HT-29 (cell line): ENCODE measurements at regions not wholly inside any gene's neighbourhood (a gene's known extent, or its start where the extent isn't known, plus 50 kb on each side); places are given as distances from the start of the nearest gene placed in this dataset.
A peak's percentile ranks its signal among the peaks of the same experiment; 100 is the strongest.

Experiments
- DNase-seq: peaks from one replicate; pipeline ENCODE4 v3.0.0-alpha.2; 2015; ENCODE audit warnings: low spot score

GRCh38 chr5:125317536-125317995 is 571.1 kb upstream of the ZNF608 start:
- DNase-seq: peak; percentile 45

- no peak for DNase-seq
Measured at GRCh38 chr5:125321654-125322053, 575.2 kb upstream of the ZNF608 start.

DNA sequence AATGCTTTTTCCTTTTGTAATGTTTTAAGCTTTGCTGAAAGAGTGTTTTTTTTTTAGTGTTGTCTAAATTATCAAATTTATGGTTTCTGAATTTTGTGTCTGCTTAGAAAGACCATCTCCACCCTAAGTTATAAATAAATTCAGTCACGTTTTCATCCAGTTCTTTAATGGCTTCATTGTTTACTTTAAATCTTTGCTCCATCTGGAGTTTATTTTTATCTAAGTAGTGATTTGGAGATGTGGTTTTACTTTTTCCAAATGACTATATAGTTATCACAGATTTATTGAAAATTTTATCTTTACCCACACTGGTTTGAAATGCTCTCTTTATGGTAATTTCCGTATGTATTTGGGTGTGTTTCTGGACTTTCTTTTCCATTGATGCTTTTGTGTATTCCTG is 577.2 kb upstream of the ZNF608 start:
- DNase-seq: no peak

- no peak for DNase-seq
Measured at GRCh38 chr5:125325488-125326149, 579.2 kb upstream of the ZNF608 start.

DNA sequence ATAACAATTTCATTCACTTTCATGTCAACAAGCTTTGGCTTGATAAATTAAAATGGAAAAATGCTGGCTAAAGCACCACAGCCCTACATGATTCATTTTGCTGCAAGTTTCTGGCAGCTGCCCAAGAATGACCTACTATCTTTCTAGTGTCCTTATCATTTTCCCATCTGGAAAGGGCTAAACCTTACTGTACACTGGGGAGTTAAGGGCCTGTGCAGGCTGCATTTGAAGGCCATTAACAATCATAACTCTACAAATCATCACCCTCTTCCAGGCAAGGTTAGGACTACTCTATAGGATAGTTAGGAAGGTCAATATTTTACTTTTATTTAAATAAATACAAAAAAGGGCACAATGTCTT is 579.7 kb upstream of the ZNF608 start:
- peak; percentile 68 for DNase-seq

- no peak for DNase-seq
Measured at GRCh38 chr5:125327676-125328075, 581.2 kb upstream of the ZNF608 start.

- DNase-seq: no peak
Measured at GRCh38 chr5:125331987-125332598, 585.7 kb upstream of the ZNF608 start.

DNA sequence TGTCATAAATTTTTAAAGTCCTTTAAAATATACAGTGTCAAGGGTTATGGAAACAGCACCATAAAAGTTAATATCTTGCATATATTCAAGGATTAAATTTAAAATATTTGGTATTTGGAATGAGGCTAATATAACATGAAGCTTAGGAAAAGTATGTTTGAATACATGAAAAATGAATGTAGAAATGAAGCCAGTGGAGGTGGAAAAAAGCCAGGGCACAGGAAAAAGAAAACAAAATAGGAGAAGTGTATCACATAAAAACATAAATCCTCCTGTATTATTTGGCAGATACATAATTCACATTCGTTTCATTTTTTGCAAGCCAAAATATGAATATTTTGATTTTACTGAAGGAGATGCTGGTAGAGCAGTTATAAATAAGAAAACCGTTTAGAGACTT is 587.0 kb upstream of the ZNF608 start:
- DNase-seq: no peak

- no peak for DNase-seq
Measured at GRCh38 chr5:125336401-125336800, 590.0 kb upstream of the ZNF608 start.

DNA sequence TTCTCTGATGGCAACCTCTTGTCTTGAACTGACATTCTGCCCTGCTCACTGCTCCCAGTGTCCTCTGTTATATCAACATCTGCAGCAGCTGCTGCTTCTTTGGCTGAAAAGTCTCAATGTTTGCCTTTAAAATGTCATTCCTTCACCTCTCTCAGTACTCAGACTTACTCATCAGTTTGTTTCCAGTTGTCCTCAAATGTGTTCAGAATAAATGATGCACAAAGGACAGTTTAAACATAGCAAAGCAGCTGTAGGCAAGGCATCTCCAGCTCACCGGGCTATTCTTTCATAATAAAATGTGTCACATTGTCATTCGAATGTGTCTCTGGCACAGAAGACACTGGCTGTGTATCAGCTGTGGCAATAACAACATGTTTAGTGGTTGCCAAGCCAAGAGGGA is 590.9 kb upstream of the ZNF608 start:
- no peak for DNase-seq

- no peak for DNase-seq
Measured at GRCh38 chr5:125338440-125339174, 592.2 kb upstream of the ZNF608 start.

GRCh38 chr5:125341436-125341835 is 595.0 kb upstream of the ZNF608 start:
- DNase-seq: no peak

- DNase-seq: no peak
Measured at GRCh38 chr5:125343015-125343414, 596.6 kb upstream of the ZNF608 start.

DNA sequence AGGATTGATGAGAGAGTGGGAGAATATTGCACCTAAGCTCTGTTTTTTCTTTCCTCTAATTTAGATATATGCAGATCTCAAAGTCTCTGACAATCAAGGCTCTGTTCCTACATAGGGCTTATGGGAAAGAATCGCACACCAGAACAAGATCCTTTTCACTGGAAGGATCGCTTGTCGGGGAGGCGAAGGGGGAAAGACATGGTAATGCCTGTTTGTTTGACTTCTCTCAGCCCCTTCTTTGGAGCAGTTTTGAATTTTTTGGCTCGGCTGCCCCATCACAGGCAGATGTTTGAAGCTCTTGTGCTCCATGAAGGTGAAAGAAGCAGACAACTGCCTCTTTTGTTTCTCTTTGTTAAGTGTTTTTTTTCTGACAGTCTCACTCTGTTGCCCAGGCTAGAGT is 599.9 kb upstream of the ZNF608 start:
- DNase-seq: no peak

GRCh38 chr5:125348221-125348692 is 601.8 kb upstream of the ZNF608 start:
- DNase-seq: no peak

GRCh38 chr5:125348936-125349831 is 602.7 kb upstream of the ZNF608 start:
- DNase-seq: no peak

- no peak for DNase-seq
Measured at GRCh38 chr5:125357660-125358059, 611.2 kb upstream of the ZNF608 start.

GRCh38 chr5:125365747-125366146 is 619.3 kb upstream of the ZNF608 start:
- no peak for DNase-seq

DNA sequence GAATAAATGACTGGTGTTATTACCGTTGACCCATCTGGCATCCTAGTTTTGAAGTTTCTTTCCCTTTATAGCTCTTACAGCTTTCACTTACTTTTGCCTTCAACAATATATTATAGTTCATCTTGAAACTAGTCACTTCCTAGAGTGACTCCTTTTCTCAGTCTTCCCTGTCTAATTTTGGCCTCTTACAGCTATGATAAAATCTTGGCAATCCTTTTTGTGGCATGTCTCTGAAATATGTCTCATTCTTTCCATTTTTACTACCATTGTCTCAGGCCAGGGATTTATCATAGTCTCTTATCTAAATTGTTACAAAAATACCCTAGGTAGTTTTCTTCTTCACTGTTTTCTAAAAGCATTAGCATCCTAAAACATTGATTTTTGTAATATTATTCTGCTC is 621.3 kb upstream of the ZNF608 start:
- no peak for DNase-seq

DNA sequence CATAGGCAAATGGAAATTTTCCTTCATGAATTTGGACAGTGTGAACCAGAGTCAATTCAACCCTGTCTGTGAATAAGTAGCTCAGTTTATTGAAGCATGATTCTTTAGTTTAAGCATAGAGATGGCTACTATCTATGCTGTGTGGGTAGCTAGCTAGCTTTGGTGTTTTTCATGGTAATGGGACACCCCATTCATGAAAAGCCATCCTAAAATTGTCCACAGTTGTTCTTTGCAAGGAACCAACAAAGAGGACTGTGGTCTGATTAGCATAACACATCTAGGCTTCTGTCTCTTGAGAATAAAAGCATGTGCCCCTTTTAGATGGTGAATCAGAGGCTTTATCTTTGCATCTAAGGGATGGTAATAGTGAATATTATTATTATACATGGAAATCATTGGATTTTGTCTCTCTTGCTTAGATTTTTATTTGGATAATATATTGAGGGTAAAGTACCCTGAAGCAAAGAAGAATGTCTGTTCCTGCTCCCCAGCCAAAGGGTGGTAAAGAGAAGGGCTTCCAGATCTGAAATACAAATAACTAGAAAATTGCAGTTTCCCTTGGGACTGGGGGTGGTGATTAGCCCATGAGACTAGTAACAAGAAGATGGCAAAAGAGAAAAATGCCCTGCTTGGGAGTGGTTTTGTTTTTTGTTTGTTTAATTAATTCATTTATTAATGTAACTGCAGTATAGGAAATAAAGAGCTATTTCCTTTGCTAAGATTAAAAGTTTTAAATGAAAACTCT is 624.2 kb upstream of the ZNF608 start:
- no peak for DNase-seq
